Hematopoietic multipotent progenitor cell treated with erythropoietin and hydrocortisone succinate and interleukin-3 and kit ligand, for 15 days (in vitro differentiated cells): ENCODE measurements at regions not wholly inside any gene's neighbourhood (a gene's known extent, or its start where the extent isn't known, plus 50 kb on each side); places are given as distances from the start of the nearest gene placed in this dataset.

Experiments used
- DNase-seq: peaks from one replicate; pipeline ENCODE4 v3.0.0-alpha.2; 2015; ENCODE audit warnings: low spot score

- DNase-seq: no peak
These were observed 204.8 kb upstream of the SYT4 start for GRCh38 chr18:43482136-43482535.

GRCh38 chr18:43482600-43482999, 205.3 kb upstream of the SYT4 start:
- no peak for DNase-seq

GRCh38 chr18:43484710-43485109, 207.4 kb upstream of the SYT4 start:
- DNase-seq: no peak

- no peak for DNase-seq
These were observed 208.3 kb upstream of the SYT4 start for GRCh38 chr18:43485545-43485963.

GRCh38 chr18:43486462-43486861, 209.2 kb upstream of the SYT4 start:
- DNase-seq: no peak

GRCh38 chr18:43501099-43501498, 223.8 kb upstream of the SYT4 start:
- DNase-seq: no peak

- no peak for DNase-seq
These were observed 229.6 kb upstream of the SYT4 start for GRCh38 chr18:43506935-43507334.

GRCh38 chr18:43507842-43508481, 230.7 kb upstream of the SYT4 start:
- DNase-seq: no peak

- no peak for DNase-seq
These were observed 237.5 kb upstream of the SYT4 start for GRCh38 chr18:43514747-43515146.

- DNase-seq: no peak
These were observed 238.2 kb upstream of the SYT4 start for GRCh38 chr18:43515481-43515880.

GRCh38 chr18:43524260-43524659, 247.0 kb upstream of the SYT4 start:
- no peak for DNase-seq

- no peak for DNase-seq
These were observed 247.9 kb upstream of the SYT4 start for GRCh38 chr18:43525169-43525568.

- DNase-seq: no peak
These were observed 249.3 kb upstream of the SYT4 start for GRCh38 chr18:43526426-43527145.

- DNase-seq: no peak
These were observed 254.1 kb upstream of the SYT4 start for GRCh38 chr18:43531438-43531837.

GRCh38 chr18:43533371-43533770, 256.1 kb upstream of the SYT4 start:
- no peak for DNase-seq

- no peak for DNase-seq
These were observed 257.2 kb upstream of the SYT4 start for GRCh38 chr18:43534511-43534910.

GRCh38 chr18:43539862-43540261, 262.6 kb upstream of the SYT4 start:
- no peak for DNase-seq

GRCh38 chr18:43542016-43542415, 264.7 kb upstream of the SYT4 start:
- no peak for DNase-seq

- no peak for DNase-seq
These were observed 265.9 kb upstream of the SYT4 start for GRCh38 chr18:43543236-43543635.

GRCh38 chr18:43547456-43547855, 270.2 kb upstream of the SYT4 start:
- no peak for DNase-seq

GRCh38 chr18:43559507-43559906, 282.2 kb upstream of the SYT4 start:
- no peak for DNase-seq

GRCh38 chr18:43563780-43564179, 286.5 kb upstream of the SYT4 start:
- DNase-seq: no peak

- no peak for DNase-seq
These were observed 293.3 kb upstream of the SYT4 start for GRCh38 chr18:43570593-43570992.
